Liver (tissue), 8 donors: ENCODE measurements at regions not wholly inside any gene's neighbourhood (a gene's known extent, or its start where the extent isn't known, plus 50 kb on each side); places are given as distances from the start of the nearest gene placed in this dataset.

ENCODE experiments used
- DNase-seq: peaks from one replicate; pipeline ENCODE4 v3.0.0-alpha.2; 2017; ENCODE audit warnings: low spot score
- H3K27ac ChIP-seq, 2 donors: one replicate each; pipeline ENCODE4 v1.7.0; 2013; ENCODE audit warnings: inconsistent platforms in 2 of 2, low read length in 2 of 2, control low read depth in 1 of 2, low read depth in 1 of 2, mild to moderate bottlenecking in 1 of 2
- H3K27me3 ChIP-seq, 4 donors: one replicate each; pipeline versions ENCODE4 v1.6.1 to v1.7.0; 2013; ENCODE audit warnings: low read length in 3 of 4, inconsistent platforms in 1 of 4, mild to moderate bottlenecking in 1 of 4, moderate library complexity in 1 of 4; ENCODE audit not compliant: control insufficient read depth in 4 of 4, insufficient read depth in 4 of 4
- H3K36me3 ChIP-seq, 4 donors: one replicate each; pipeline versions ENCODE4 v1.6.1 to v1.7.0; 2013; ENCODE audit warnings: low read length in 3 of 4, mild to moderate bottlenecking in 3 of 4, low read depth in 1 of 4, moderate library complexity in 1 of 4; ENCODE audit not compliant: control insufficient read depth in 4 of 4, insufficient read depth in 3 of 4
- H3K4me1 ChIP-seq, 4 donors: one replicate each; pipeline versions ENCODE4 v1.6.1 to v1.7.0; 2013; ENCODE audit warnings: low read length in 3 of 4, mild to moderate bottlenecking in 3 of 4, moderate library complexity in 1 of 4; ENCODE audit not compliant: control insufficient read depth in 4 of 4, insufficient read depth in 4 of 4
- H3K4me3 ChIP-seq, 3 donors: one replicate each; pipeline versions ENCODE4 v1.6.1 to v1.7.0; 2013; ENCODE audit warnings: low read length in 3 of 3, control low read depth in 1 of 3, low read depth in 1 of 3, mild to moderate bottlenecking in 1 of 3
- H3K9ac ChIP-seq, 2 donors: one replicate each; pipeline ENCODE4 v1.7.0; 2013; ENCODE audit warnings: low read length in 2 of 2, mild to moderate bottlenecking in 2 of 2, moderate library complexity in 2 of 2, control low read depth in 1 of 2, low read depth in 1 of 2
- H3K9me3 ChIP-seq, 4 donors: one replicate each; pipeline versions ENCODE4 v1.6.1 to v1.7.0; 2013; ENCODE audit warnings: low read length in 3 of 4; ENCODE audit not compliant: control insufficient read depth in 4 of 4
- CTCF ChIP-seq: fragments of 150-350 bp; IDR thresholded peaks from 2 replicates; pipeline ENCODE4 v1.5.1; 2017; ENCODE audit warnings: improper control_type of control experiment, low read depth, low read length; ENCODE audit not compliant: missing input control
- EGR1 ChIP-seq, 2 donors: IDR thresholded peaks; 2 replicates each; pipeline ENCODE4 v1.6.1; 2016 to 2018; ENCODE audit warnings: antibody characterized with exemption in 2 of 2, low read depth in 2 of 2
- FOXA1 ChIP-seq: IDR thresholded peaks from 2 replicates; pipeline ENCODE4 v1.6.1; 2016; ENCODE audit warnings: antibody characterized with exemption
- FOXA2 ChIP-seq: IDR thresholded peaks from 2 replicates; pipeline ENCODE4 v1.6.1; 2016; ENCODE audit warnings: antibody characterized with exemption
- GABPA ChIP-seq, 2 donors: IDR thresholded peaks in 1 of 2; conservative IDR thresholded peaks in 1 of 2; 2 replicates each; pipeline ENCODE4 v1.6.1; 2016; ENCODE audit warnings: antibody characterized with exemption in 2 of 2, mild to moderate bottlenecking in 1 of 2, moderate library complexity in 1 of 2
- HNF4G ChIP-seq: IDR thresholded peaks from 2 replicates; pipeline ENCODE4 v1.6.1; 2016; ENCODE audit warnings: antibody characterized with exemption
- JUND ChIP-seq, 2 donors: IDR thresholded peaks; 2 replicates each; pipeline ENCODE4 v1.6.1; 2016; ENCODE audit warnings: antibody characterized with exemption in 2 of 2
- NR2F2 ChIP-seq: IDR thresholded peaks from 2 replicates; pipeline ENCODE4 v1.6.1; 2016; ENCODE audit warnings: antibody characterized with exemption
- REST ChIP-seq: IDR thresholded peaks from 2 replicates; pipeline ENCODE4 v1.6.1; 2016; ENCODE audit warnings: antibody characterized with exemption, mild to moderate bottlenecking
- RXRA ChIP-seq, 2 donors: IDR thresholded peaks; 2 replicates each; pipeline ENCODE4 v1.6.1; 2017 to 2018; ENCODE audit warnings: antibody characterized with exemption in 2 of 2, mild to moderate bottlenecking in 1 of 2
- SP1 ChIP-seq: IDR thresholded peaks from 2 replicates; pipeline ENCODE4 v1.6.1; 2018; ENCODE audit warnings: antibody characterized with exemption, mild to moderate bottlenecking
- YY1 ChIP-seq: IDR thresholded peaks from 2 replicates; pipeline ENCODE4 v1.6.1; 2016; ENCODE audit warnings: antibody characterized with exemption, mild to moderate bottlenecking
- WGBS: extraction: QIAGEN DNeasy Blood & Tissue Kit; methylation state at CpG from one replicate; pipeline ENCODE4 v1.1.7; 2013; 5-methylcytosine and 5-hydroxymethylcytosine counted together
- TF ChIP-seq, protein P1 (sequence below): IDR thresholded peaks from 2 replicates; pipeline ENCODE4 v1.6.1; 2016; ENCODE audit warnings: antibody characterized with exemption
- TF ChIP-seq, protein P2 (sequence below): IDR thresholded peaks from 2 replicates; pipeline ENCODE4 v1.6.1; 2016; ENCODE audit warnings: antibody characterized with exemption
- donor health status: healthy.
- donor health status: healthy.
- donor health status: healthy.
- donor health status: healthy.
- donor health status: healthy.

DNA sequence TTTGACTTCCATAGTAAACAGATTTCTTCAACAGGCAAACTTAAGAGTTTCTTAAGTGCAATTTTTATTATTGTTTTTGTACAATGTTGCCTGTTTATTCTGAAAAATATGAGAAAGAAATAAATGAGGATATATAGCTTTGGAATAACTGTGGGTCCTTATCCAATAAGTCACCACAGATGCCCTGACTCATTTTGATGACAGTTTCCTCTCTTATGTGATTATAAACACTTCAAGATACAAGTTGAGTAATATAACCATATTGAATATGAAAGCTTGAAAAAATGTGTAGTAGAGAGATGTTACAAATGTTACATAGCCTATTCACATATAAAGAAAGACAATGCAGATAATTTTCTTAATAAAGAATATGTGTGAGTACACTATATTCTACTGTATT lies 931.6 kb downstream of the RAPGEF2 start:
- TF ChIP-seq CTCF (no peak), RXRA (IDR thresholded peaks at IDR 0.05) (no peak), NR2F2 (no peak), HNF4G (no peak), YY1 (no peak), EGR1 (IDR thresholded peaks at IDR 0.05; ENCODE audit: low read depth in 2 of 2) (no peak)
- TF ChIP-seq, protein P1, sequence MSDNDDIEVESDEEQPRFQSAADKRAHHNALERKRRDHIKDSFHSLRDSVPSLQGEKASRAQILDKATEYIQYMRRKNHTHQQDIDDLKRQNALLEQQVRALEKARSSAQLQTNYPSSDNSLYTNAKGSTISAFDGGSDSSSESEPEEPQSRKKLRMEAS, result no peak
- TF ChIP-seq, protein P2, sequence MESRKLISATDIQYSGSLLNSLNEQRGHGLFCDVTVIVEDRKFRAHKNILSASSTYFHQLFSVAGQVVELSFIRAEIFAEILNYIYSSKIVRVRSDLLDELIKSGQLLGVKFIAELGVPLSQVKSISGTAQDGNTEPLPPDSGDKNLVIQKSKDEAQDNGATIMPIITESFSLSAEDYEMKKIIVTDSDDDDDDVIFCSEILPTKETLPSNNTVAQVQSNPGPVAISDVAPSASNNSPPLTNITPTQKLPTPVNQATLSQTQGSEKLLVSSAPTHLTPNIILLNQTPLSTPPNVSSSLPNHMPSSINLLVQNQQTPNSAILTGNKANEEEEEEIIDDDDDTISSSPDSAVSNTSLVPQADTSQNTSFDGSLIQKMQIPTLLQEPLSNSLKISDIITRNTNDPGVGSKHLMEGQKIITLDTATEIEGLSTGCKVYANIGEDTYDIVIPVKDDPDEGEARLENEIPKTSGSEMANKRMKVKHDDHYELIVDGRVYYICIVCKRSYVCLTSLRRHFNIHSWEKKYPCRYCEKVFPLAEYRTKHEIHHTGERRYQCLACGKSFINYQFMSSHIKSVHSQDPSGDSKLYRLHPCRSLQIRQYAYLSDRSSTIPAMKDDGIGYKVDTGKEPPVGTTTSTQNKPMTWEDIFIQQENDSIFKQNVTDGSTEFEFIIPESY, result no peak
- Histone ChIP-seq H3K4me1 (no peaks in the 10 kb centered on the region), H3K36me3 (no peaks in the 10 kb centered on the region), H3K27ac (no peak overlapping the region), H3K27me3 (no peaks in the 10 kb centered on the region), H3K4me3 (no peak overlapping the region), H3K9me3 (no peaks in the 10 kb centered on the region), H3K9ac (no peak overlapping the region)
- DNase-seq, result no peak

DNA sequence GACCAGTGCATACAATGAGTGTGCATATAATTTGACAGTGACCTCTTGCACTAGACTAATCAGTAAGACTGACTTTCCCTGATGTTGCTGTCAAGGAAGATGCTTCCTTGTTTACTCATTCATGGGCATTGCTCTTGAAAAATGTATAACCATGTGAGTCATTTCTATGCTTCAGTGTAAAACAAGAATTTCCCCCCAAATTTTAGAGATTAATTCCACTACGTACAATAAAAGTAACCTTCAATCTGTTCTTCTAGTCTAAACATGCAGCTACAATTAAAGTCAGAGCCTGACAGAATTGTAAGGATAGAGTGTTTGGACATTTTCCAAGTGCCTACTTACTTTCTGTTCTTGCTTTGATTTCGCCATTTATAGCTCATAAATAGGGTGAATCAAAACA lies 935.7 kb downstream of the RAPGEF2 start:
- no peaks in the 10 kb centered on the region for H3K27me3 ChIP-seq
- H3K4me1 ChIP-seq, result no peaks in the 10 kb centered on the region
- H3K27ac ChIP-seq, result no peak overlapping the region
- no peak overlapping the region for H3K4me3 ChIP-seq
- WGBS, result 68% methylated on average over 2 of the region's 2 CpGs
- TF ChIP-seq JUND (IDR thresholded peaks at IDR 0.05) (no peak), YY1 (no peak), SP1 (no peak), HNF4G (no peak), FOXA1 (no peak)
- TF ChIP-seq, protein P1, result no peak
- TF ChIP-seq, protein P2, result no peak
- no peaks in the 10 kb centered on the region for H3K9me3 ChIP-seq
- no peak overlapping the region for H3K9ac ChIP-seq
- H3K36me3 ChIP-seq, result no peaks in the 10 kb centered on the region
- no peak for DNase-seq

DNA sequence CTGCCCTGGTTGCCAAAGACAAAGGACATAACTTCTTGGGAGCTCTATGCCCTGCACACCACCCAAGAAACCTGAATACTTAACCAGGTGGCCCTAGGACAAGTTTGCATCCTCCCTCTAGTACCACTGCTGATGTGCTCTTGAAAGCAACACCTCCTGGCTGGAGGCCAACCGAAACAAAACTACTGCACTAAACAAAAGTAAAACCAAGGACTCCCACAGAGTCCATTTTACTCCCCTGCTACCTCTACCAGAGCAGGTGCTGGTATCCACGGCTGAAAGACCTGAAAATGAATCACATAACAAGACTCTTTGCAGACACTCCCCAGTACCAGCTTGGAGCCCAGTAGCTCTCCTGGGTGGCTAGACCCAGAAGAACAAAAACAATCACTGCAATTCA lies 941.8 kb downstream of the RAPGEF2 start:
- H3K36me3 ChIP-seq, result no peaks in the 10 kb centered on the region
- no peaks in the 10 kb centered on the region for H3K9me3 ChIP-seq
- 72% methylated on average over 2 of the region's 2 CpGs for WGBS
- no peak for DNase-seq
- no peaks in the 10 kb centered on the region for H3K27me3 ChIP-seq
- TF ChIP-seq FOXA2 (no peak), YY1 (no peak), FOXA1 (no peak), GABPA (IDR thresholded peaks at IDR 0.05 in 1 of 2, conservative IDR thresholded peaks at IDR 0.05 in 1 of 2) (no peak), HNF4G (no peak), CTCF (no peak), REST (no peak)
- H3K27ac ChIP-seq, result no peak overlapping the region
- no peak overlapping the region for H3K4me3 ChIP-seq
- H3K4me1 ChIP-seq, result no peaks in the 10 kb centered on the region
- H3K9ac ChIP-seq, result no peak overlapping the region
